Ishikawa (cell line): ENCODE measurements at regions not wholly inside any gene's neighbourhood (a gene's known extent, or its start where the extent isn't known, plus 50 kb on each side); places are given as distances from the start of the nearest gene placed in this dataset.

Experiments used
- CEBPB ChIP-seq: IDR thresholded peaks from 2 replicates; pipeline ENCODE4 v1.6.1; 2012
- EGR1 ChIP-seq: IDR thresholded peaks from 2 replicates; pipeline ENCODE4 v1.6.1; 2012
- EP300 ChIP-seq: IDR thresholded peaks from 2 replicates; pipeline ENCODE4 v1.6.1; 2012; ENCODE audit warnings: borderline replicate concordance
- FOXM1 ChIP-seq: IDR thresholded peaks from 2 replicates; pipeline ENCODE4 v1.6.1; 2012; ENCODE audit warnings: low read depth, borderline replicate concordance
- RAD21 ChIP-seq: IDR thresholded peaks from 2 replicates; pipeline ENCODE4 v1.6.1; 2012; ENCODE audit warnings: low read depth
- TAF1 ChIP-seq: IDR thresholded peaks from 2 replicates; pipeline ENCODE4 v1.6.1; 2012; ENCODE audit warnings: low read depth, mild to moderate bottlenecking
- TCF12 ChIP-seq: IDR thresholded peaks from 2 replicates; pipeline ENCODE4 v1.6.1; 2012; ENCODE audit warnings: low read depth
- YY1 ChIP-seq: IDR thresholded peaks from 2 replicates; pipeline ENCODE4 v1.6.1; 2012; ENCODE audit warnings: low read depth
- ZBTB7A ChIP-seq: IDR thresholded peaks from 2 replicates; pipeline ENCODE4 v1.6.1; 2012; ENCODE audit warnings: low read depth
- TF ChIP-seq, protein P1 (sequence below): IDR thresholded peaks from 2 replicates; pipeline ENCODE4 v1.6.1; 2012; ENCODE audit warnings: low read depth, mild to moderate bottlenecking
- TF ChIP-seq, protein P2 (sequence below): IDR thresholded peaks from 2 replicates; pipeline ENCODE4 v1.6.1; 2012

DNA sequence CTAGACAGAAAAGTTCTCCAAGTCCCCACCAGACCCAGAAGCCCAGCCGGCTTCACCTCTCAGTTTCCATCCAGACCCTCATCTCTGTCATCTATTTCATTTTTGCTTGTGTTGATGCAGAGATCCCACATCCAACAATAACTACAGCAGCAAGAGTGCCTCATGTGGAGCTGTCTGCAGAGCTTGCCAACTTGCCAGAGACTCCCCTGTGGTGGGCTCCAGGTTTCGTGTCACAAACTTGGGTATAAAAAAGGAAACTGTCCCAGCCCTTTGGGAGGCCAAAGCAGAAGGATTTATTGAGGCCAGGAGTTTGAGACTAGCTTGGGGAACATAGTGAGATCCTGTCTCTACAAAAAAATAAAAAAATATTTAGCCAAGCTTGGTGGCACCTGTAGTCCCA lies 182.4 kb upstream of the ATP10A start:
- TF ChIP-seq TCF12 = no peak
- TF ChIP-seq CEBPB = no peak
- TF ChIP-seq, protein P1, sequence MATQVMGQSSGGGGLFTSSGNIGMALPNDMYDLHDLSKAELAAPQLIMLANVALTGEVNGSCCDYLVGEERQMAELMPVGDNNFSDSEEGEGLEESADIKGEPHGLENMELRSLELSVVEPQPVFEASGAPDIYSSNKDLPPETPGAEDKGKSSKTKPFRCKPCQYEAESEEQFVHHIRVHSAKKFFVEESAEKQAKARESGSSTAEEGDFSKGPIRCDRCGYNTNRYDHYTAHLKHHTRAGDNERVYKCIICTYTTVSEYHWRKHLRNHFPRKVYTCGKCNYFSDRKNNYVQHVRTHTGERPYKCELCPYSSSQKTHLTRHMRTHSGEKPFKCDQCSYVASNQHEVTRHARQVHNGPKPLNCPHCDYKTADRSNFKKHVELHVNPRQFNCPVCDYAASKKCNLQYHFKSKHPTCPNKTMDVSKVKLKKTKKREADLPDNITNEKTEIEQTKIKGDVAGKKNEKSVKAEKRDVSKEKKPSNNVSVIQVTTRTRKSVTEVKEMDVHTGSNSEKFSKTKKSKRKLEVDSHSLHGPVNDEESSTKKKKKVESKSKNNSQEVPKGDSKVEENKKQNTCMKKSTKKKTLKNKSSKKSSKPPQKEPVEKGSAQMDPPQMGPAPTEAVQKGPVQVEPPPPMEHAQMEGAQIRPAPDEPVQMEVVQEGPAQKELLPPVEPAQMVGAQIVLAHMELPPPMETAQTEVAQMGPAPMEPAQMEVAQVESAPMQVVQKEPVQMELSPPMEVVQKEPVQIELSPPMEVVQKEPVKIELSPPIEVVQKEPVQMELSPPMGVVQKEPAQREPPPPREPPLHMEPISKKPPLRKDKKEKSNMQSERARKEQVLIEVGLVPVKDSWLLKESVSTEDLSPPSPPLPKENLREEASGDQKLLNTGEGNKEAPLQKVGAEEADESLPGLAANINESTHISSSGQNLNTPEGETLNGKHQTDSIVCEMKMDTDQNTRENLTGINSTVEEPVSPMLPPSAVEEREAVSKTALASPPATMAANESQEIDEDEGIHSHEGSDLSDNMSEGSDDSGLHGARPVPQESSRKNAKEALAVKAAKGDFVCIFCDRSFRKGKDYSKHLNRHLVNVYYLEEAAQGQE = no peak
- no peak for TF ChIP-seq EP300
- TF ChIP-seq, protein P2, sequence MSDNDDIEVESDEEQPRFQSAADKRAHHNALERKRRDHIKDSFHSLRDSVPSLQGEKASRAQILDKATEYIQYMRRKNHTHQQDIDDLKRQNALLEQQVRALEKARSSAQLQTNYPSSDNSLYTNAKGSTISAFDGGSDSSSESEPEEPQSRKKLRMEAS = no peak
- TF ChIP-seq TAF1 = no peak
- no peak for TF ChIP-seq RAD21
- TF ChIP-seq YY1 = no peak
- no peak for TF ChIP-seq EGR1
- TF ChIP-seq FOXM1 = no peak
- TF ChIP-seq ZBTB7A = no peak
